ENCODE measurements at regions not wholly inside any gene's neighbourhood (a gene's known extent, or its start where the extent isn't known, plus 50 kb on each side); places are given as distances from the start of the nearest gene placed in this dataset.

- TF ChIP-seq EGR1 (IDR thresholded peaks at IDR 0.05; ENCODE audit: borderline replicate concordance in 1 of 2, low read depth in 2 of 2, low read length in 2 of 2) (no peak), RCOR1 (conservative IDR thresholded peaks at IDR 0.05; ENCODE audit: low read depth, low read length) (no peak), ZNF384 (IDR thresholded peaks at IDR 0.05; ENCODE audit: borderline replicate concordance, low read depth, low read length) (no peak), EP300 (IDR thresholded peaks at IDR 0.05; ENCODE audit: borderline replicate concordance in 1 of 2, control insufficient read depth in 1 of 2, low read depth in 2 of 2, low read length in 2 of 2) (no peak), CHD1 (IDR thresholded peaks at IDR 0.05; ENCODE audit: low read depth, low read length) (no peak), IRF3 (IDR thresholded peaks at IDR 0.05) (no peak)
Measured at GRCh38 chr10:8462565-8462964, 408.1 kb downstream of the GATA3 start (continued).

GRCh38 chr10:8463853-8464252 lies 409.4 kb downstream of the GATA3 start:
- Histone ChIP-seq H3K79me2 (ENCODE audit: control insufficient read depth, insufficient read depth, low read length) (no peaks in the 10 kb centered on the region), H3K4me1 (ENCODE audit: control insufficient read depth, insufficient read depth, low read length) (no peaks in the 10 kb centered on the region), H2AFZ (ENCODE audit: control insufficient read depth, low read depth, low read length) (no peak overlapping the region), H3K36me3 (ENCODE audit: control insufficient read depth in 2 of 2, insufficient read depth in 2 of 2, low read length in 1 of 2) (no peaks in the 10 kb centered on the region), H3K9me3 (replicated peaks; ENCODE audit: control insufficient read depth, insufficient read depth, low read length) (no peaks in the 10 kb centered on the region; the same call in 2 of the 3 replicates), H3K4me2 (ENCODE audit: control insufficient read depth, insufficient read depth) (no peak overlapping the region), H4K20me1 (ENCODE audit: control insufficient read depth, insufficient read depth) (no peaks in the 10 kb centered on the region), H3K9ac (ENCODE audit: control insufficient read depth, insufficient read depth, low read length) (no peak overlapping the region), H3K27ac (ENCODE audit: control insufficient read depth, insufficient read depth) (no peak overlapping the region), H3K27me3 (replicated peaks in 1 of 2; ENCODE audit: control insufficient read depth in 2 of 2, insufficient read depth in 2 of 2, low read length in 1 of 2) (no peaks in the 10 kb centered on the region), H3K4me3 (no peak overlapping the region)
- in situ Hi-C loops (cut with MboI) (no loop called here), intact Hi-C loops (cut with micrococcal nuclease; ENCODE audit: unreplicated experiment) (no loop called here)
- ChIA-PET CTCF (no interaction called here), RAD21 (ENCODE audit: unreplicated experiment) (no interaction called here), POLR2A (no interaction called here), SMC1A (ENCODE audit: uncharacterized antibody, unreplicated experiment) (no interaction called here)
- no TSS peak for BruUV-seq (replicated peaks)
- 20% methylated on average over 4 of the region's 4 CpGs for WGBS (ENCODE audit: insufficient coverage, insufficient replicate concordance, low lambda C conversion rate, missing lambda C conversion rate)
- DNase-seq (ENCODE audit: low read depth, low spot score) (no peak), FAIRE-seq (no peak), ATAC-seq (no peak)
- TF ChIP-seq HDAC6 (IDR thresholded peaks at IDR 0.05; ENCODE audit: unreplicated experiment) (no peak), ZBTB11 (CRISPR knock-in tag; IDR thresholded peaks at IDR 0.05) (no peak), ZBTB4 (CRISPR knock-in tag; IDR thresholded peaks at IDR 0.05) (no peak), JUND (IDR thresholded peaks at IDR 0.05; ENCODE audit: low read depth, low read length) (no peak), ZBTB40 (IDR thresholded peaks at IDR 0.05; ENCODE audit: borderline replicate concordance) (no peak)
